Loucy (cell line): ENCODE measurements at regions not wholly inside any gene's neighbourhood (a gene's known extent, or its start where the extent isn't known, plus 50 kb on each side); places are given as distances from the start of the nearest gene placed in this dataset.

Source experiments
- H2AFZ ChIP-seq: fragments of 200-600 bp; sonication (generic); 2 replicates; pipeline ENCODE4 v1.6.0; 2016; ENCODE audit warnings: antibody characterized with exemption, mild to moderate bottlenecking, low read length, moderate library complexity
- H3F3A ChIP-seq: fragments of 200-600 bp; 2 replicates; pipeline ENCODE4 v1.6.0; 2016; ENCODE audit warnings: antibody characterized with exemption, low read depth, mild to moderate bottlenecking
- H3K27me3 ChIP-seq: fragments of 200-600 bp; sonication (generic); 2 replicates; pipeline ENCODE4 v1.6.1; 2014; ENCODE audit warnings: low read length, mild to moderate bottlenecking; ENCODE audit not compliant: insufficient read depth, poor library complexity, severe bottlenecking
- H3K36me3 ChIP-seq: fragments of 200-600 bp; sonication (generic); 2 replicates; pipeline ENCODE4 v1.6.1; 2016; ENCODE audit warnings: low read length; ENCODE audit not compliant: insufficient read depth
- H3K4me1 ChIP-seq: fragments of 200-600 bp; sonication (generic); 2 replicates; pipeline ENCODE4 v1.5.1; 2014; ENCODE audit warnings: low read length, mild to moderate bottlenecking; ENCODE audit not compliant: insufficient read depth, poor library complexity, severe bottlenecking
- H3K4me2 ChIP-seq: fragments of 200-600 bp; sonication (generic); 2 replicates; pipeline ENCODE4 v1.6.0; 2014; ENCODE audit warnings: antibody characterized with exemption, low read length, low read depth, mild to moderate bottlenecking; ENCODE audit not compliant: poor library complexity, severe bottlenecking
- H3K4me3 ChIP-seq: fragments of 200-600 bp; sonication (generic); 2 replicates; pipeline ENCODE4 v1.5.1; 2014; ENCODE audit warnings: low read length, mild to moderate bottlenecking, mixed read lengths; ENCODE audit not compliant: poor library complexity, severe bottlenecking
- H3K79me2 ChIP-seq: fragments of 200-600 bp; sonication (generic); 2 replicates; pipeline ENCODE4 v1.6.1; 2014; ENCODE audit warnings: low read length; ENCODE audit not compliant: insufficient read depth
- H3K9ac ChIP-seq: fragments of 200-600 bp; sonication (generic); 2 replicates; pipeline ENCODE4 v1.6.0; 2014; ENCODE audit warnings: mild to moderate bottlenecking, low read depth, low read length, moderate library complexity; ENCODE audit not compliant: poor library complexity, severe bottlenecking
- H3K9me2 ChIP-seq: fragments of 200-600 bp; sonication (generic); replicated peaks from 2 replicates; pipeline ENCODE4 v1.6.1; 2016; ENCODE audit warnings: low read depth, low read length, mixed read lengths
- H3K9me3 ChIP-seq: fragments of 200-600 bp; sonication (generic); 2 replicates; pipeline ENCODE4 v1.6.1; 2014; ENCODE audit warnings: mild to moderate bottlenecking, antibody characterized with exemption, low read length, low read depth; ENCODE audit not compliant: insufficient read depth
- H4K20me1 ChIP-seq: fragments of 200-600 bp; sonication (generic); 2 replicates; pipeline ENCODE4 v1.6.0; 2014; ENCODE audit warnings: antibody characterized with exemption, low read length, mild to moderate bottlenecking; ENCODE audit not compliant: insufficient read depth, poor library complexity, severe bottlenecking
- EZH2phosphoT487 ChIP-seq: fragments of 200-600 bp; IDR thresholded peaks from 2 replicates; pipeline ENCODE4 v1.6.1; 2018; ENCODE audit warnings: antibody characterized with exemption, mild to moderate bottlenecking, moderate library complexity, borderline replicate concordance
- TF ChIP-seq, protein P1 (sequence below): fragments of 200-600 bp; sonication (generic); conservative IDR thresholded peaks from 2 replicates; pipeline ENCODE4 v1.5.1; 2014; ENCODE audit warnings: mild to moderate bottlenecking, antibody characterized with exemption, low read length

DNA sequence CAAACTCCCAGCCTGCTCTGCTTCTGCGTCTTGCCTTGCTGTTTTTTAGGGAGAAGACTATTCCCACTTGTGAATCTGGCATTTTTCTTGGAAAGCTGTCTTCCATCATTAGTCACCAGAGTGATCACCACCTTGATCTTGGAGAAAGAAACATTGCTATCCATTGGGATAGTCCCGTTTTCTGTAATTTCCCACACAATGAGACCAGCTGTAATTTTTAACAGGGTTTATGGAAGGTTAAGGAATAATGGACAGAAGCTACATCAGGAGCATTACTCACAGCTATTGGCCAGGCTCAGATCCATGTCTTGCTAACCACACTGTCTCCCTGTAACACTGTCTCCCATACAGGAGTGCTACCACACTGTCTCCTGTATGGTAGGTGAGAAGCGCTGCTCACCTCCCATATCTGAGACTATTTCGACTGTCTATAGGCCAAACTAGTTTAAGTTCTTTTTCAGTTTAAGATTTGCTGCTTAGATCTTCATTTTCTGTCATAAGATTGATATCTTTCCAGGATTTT lies 523.0 kb downstream of the SPRY1 start:
- Histone ChIP-seq H3K4me3 (no peak overlapping the region), H2AFZ (no peak overlapping the region), H3K4me2 (no peak overlapping the region), H3K9ac (no peak overlapping the region), H3K36me3 (no peaks in the 10 kb centered on the region), H4K20me1 (no peaks in the 10 kb centered on the region), H3K9me2 (no peaks in the 10 kb centered on the region), H3K9me3 (no peaks in the 10 kb centered on the region), H3F3A (no peaks in the 10 kb centered on the region), H3K79me2 (no peaks in the 10 kb centered on the region), H3K4me1 (no peaks in the 10 kb centered on the region), H3K27me3 (no peaks in the 10 kb centered on the region)
- TF ChIP-seq, protein P1, sequence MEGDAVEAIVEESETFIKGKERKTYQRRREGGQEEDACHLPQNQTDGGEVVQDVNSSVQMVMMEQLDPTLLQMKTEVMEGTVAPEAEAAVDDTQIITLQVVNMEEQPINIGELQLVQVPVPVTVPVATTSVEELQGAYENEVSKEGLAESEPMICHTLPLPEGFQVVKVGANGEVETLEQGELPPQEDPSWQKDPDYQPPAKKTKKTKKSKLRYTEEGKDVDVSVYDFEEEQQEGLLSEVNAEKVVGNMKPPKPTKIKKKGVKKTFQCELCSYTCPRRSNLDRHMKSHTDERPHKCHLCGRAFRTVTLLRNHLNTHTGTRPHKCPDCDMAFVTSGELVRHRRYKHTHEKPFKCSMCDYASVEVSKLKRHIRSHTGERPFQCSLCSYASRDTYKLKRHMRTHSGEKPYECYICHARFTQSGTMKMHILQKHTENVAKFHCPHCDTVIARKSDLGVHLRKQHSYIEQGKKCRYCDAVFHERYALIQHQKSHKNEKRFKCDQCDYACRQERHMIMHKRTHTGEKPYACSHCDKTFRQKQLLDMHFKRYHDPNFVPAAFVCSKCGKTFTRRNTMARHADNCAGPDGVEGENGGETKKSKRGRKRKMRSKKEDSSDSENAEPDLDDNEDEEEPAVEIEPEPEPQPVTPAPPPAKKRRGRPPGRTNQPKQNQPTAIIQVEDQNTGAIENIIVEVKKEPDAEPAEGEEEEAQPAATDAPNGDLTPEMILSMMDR, result no peak
- TF ChIP-seq EZH2phosphoT487, result no peak

DNA sequence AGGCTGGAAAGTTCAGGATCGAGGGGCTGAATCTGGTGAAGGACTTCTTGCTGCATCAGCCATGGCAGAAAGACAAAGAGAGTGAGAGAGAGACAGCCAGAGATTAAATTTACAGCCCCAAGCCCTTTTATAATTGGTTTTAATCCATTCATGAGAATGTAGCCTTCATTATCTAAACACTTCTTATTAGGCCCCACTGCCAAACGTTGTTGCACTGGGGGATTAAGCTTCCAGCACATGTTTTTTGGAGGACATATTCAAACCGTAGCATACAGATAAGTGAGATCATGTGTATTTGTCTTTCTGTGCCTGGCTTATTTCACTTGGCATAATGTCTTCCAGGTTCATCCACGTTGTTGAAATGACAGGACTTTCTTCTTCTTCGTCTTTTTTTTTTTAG lies 524.7 kb downstream of the SPRY1 start:
- H3K4me3 ChIP-seq, result no peak overlapping the region

DNA sequence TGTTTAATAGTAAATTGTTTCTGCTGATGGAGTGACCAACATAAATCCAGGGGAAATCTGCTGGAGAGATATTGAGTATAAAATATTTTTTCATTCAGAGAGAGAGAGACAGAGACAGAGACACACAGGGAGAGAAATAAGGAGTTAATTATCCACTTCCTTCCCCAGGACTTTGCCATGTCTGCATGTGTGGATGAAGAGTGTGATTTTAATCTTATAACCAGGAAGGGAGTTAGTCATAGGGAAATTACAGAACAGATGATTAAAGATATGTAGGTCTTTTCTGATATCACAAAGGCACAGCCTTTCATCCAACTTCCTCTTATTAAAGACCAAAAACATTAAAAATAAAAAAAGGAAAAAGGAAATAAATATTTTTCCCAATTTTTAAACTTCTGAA lies 526.3 kb downstream of the SPRY1 start:
- no peaks in the 10 kb centered on the region for H3F3A ChIP-seq
- no peaks in the 10 kb centered on the region for H3K9me3 ChIP-seq
- no peak overlapping the region for H2AFZ ChIP-seq
- no peak overlapping the region for H3K4me3 ChIP-seq
- no peaks in the 10 kb centered on the region for H4K20me1 ChIP-seq
- H3K9ac ChIP-seq, result no peak overlapping the region
- H3K36me3 ChIP-seq, result no peaks in the 10 kb centered on the region
- no peaks in the 10 kb centered on the region for H3K4me1 ChIP-seq
- no peaks in the 10 kb centered on the region for H3K27me3 ChIP-seq
- no peaks in the 10 kb centered on the region for H3K9me2 ChIP-seq
- TF ChIP-seq, protein P1, result no peak
- TF ChIP-seq EZH2phosphoT487, result no peak
- no peaks in the 10 kb centered on the region for H3K79me2 ChIP-seq
- no peak overlapping the region for H3K4me2 ChIP-seq

More for the DNA sequence above, 524.7 kb downstream of the SPRY1 start:
- Histone ChIP-seq H3K27me3 (no peaks in the 10 kb centered on the region), H2AFZ (no peak overlapping the region), H3K9me2 (no peaks in the 10 kb centered on the region), H3F3A (no peaks in the 10 kb centered on the region), H4K20me1 (no peaks in the 10 kb centered on the region), H3K79me2 (no peaks in the 10 kb centered on the region), H3K9me3 (no peaks in the 10 kb centered on the region), H3K4me2 (no peak overlapping the region), H3K36me3 (no peaks in the 10 kb centered on the region), H3K9ac (no peak overlapping the region), H3K4me1 (no peaks in the 10 kb centered on the region)
- TF ChIP-seq EZH2phosphoT487, result no peak
- TF ChIP-seq, protein P1, result no peak
